ENCODE measurements at regions not wholly inside any gene's neighbourhood (a gene's known extent, or its start where the extent isn't known, plus 50 kb on each side); places are given as distances from the start of the nearest gene placed in this dataset.
A peak's percentile ranks its signal among the peaks of the same experiment; 100 is the strongest.

GRCh38 chr2:120546048-120546864, 189.4 kb upstream of the GLI2 start:
- H3K79me2 ChIP-seq = no peaks in the 10 kb centered on the region
- H3K27me3 ChIP-seq = no peaks in the 10 kb centered on the region
- no peaks in the 10 kb centered on the region for H3K9me2 ChIP-seq (replicated peaks; ENCODE audit: insufficient read depth)
- H3K4me2 ChIP-seq = peak overlapping the region; percentile 25
- H4K20me1 ChIP-seq (ENCODE audit: insufficient read depth, poor library complexity, severe bottlenecking) = no peaks in the 10 kb centered on the region
- H3K27ac ChIP-seq = peak overlapping the region; percentile 85
- DNase-seq (ENCODE audit: low spot score) = peak; percentile 92
- 24% methylated on average over 27 of the region's 27 CpGs for WGBS (ENCODE audit: low lambda C conversion rate, missing lambda C conversion rate)
- H2AFZ ChIP-seq = no peak overlapping the region
- H3K9me3 ChIP-seq (ENCODE audit: low read depth) = no peaks in the 10 kb centered on the region
- H3K36me3 ChIP-seq (replicated peaks; ENCODE audit: insufficient read depth, low read depth) = no peaks in the 10 kb centered on the region
- TF ChIP-seq CTCF (IDR thresholded peaks at IDR 0.05; ENCODE audit: poor library complexity) = no peak
- TF ChIP-seq EZH2phosphoT487 (IDR thresholded peaks at IDR 0.05; ENCODE audit: low read depth, severe bottlenecking, unreplicated experiment) = no peak
- TF ChIP-seq EZH2 (IDR thresholded peaks at IDR 0.05; ENCODE audit: borderline replicate concordance) = no peak
- peaks cover 26% of the 10 kb centered on the region for H3K4me1 ChIP-seq (ENCODE audit: insufficient read depth)
- H3K4me3 ChIP-seq = no peak overlapping the region

GRCh38 chr2:120546865-120547390, 188.7 kb upstream of the GLI2 start:
- no peak for TF ChIP-seq CTCF (IDR thresholded peaks at IDR 0.05; ENCODE audit: poor library complexity)
- TF ChIP-seq EZH2phosphoT487 (IDR thresholded peaks at IDR 0.05; ENCODE audit: low read depth, severe bottlenecking, unreplicated experiment) = no peak
- no peak for TF ChIP-seq EZH2 (IDR thresholded peaks at IDR 0.05; ENCODE audit: borderline replicate concordance)

GRCh38 chr2:120547662-120548061, 188.0 kb upstream of the GLI2 start:
- no peak for DNase-seq (ENCODE audit: low spot score)
- H3K36me3 ChIP-seq (replicated peaks; ENCODE audit: insufficient read depth, low read depth) = no peaks in the 10 kb centered on the region
- no peaks in the 10 kb centered on the region for H3K27me3 ChIP-seq
- H3K27ac ChIP-seq = peak overlapping the region; percentile 85
- H2AFZ ChIP-seq = no peak overlapping the region
- H3K79me2 ChIP-seq = no peaks in the 10 kb centered on the region
- WGBS (ENCODE audit: low lambda C conversion rate, missing lambda C conversion rate) = 93% methylated on average over 1 of the region's 1 CpG
- no peaks in the 10 kb centered on the region for H4K20me1 ChIP-seq (ENCODE audit: insufficient read depth, poor library complexity, severe bottlenecking)
- H3K4me2 ChIP-seq = no peak overlapping the region
- no peaks in the 10 kb centered on the region for H3K9me2 ChIP-seq (replicated peaks; ENCODE audit: insufficient read depth)
- TF ChIP-seq CTCF (IDR thresholded peaks at IDR 0.05; ENCODE audit: poor library complexity) = no peak
- TF ChIP-seq EZH2phosphoT487 (IDR thresholded peaks at IDR 0.05; ENCODE audit: low read depth, severe bottlenecking, unreplicated experiment) = no peak
- TF ChIP-seq EZH2 (IDR thresholded peaks at IDR 0.05; ENCODE audit: borderline replicate concordance) = no peak
- no peak overlapping the region for H3K4me3 ChIP-seq
- H3K4me1 ChIP-seq (ENCODE audit: insufficient read depth) = peaks cover 35% of the 10 kb centered on the region
- no peaks in the 10 kb centered on the region for H3K9me3 ChIP-seq (ENCODE audit: low read depth)

More at GRCh38 chr2:120546865-120547390, 188.7 kb upstream of the GLI2 start:
- Histone ChIP-seq H3K9me2 (replicated peaks; ENCODE audit: insufficient read depth) (no peaks in the 10 kb centered on the region), H4K20me1 (ENCODE audit: insufficient read depth, poor library complexity, severe bottlenecking) (no peaks in the 10 kb centered on the region), H3K9me3 (ENCODE audit: low read depth) (no peaks in the 10 kb centered on the region), H2AFZ (no peak overlapping the region), H3K79me2 (no peaks in the 10 kb centered on the region), H3K4me2 (peak overlapping the region; percentile 25), H3K4me1 (ENCODE audit: insufficient read depth) (peaks cover 32% of the 10 kb centered on the region), H3K27me3 (no peaks in the 10 kb centered on the region), H3K4me3 (no peak overlapping the region), H3K27ac (peak overlapping the region; percentile 85), H3K36me3 (replicated peaks; ENCODE audit: insufficient read depth, low read depth) (no peaks in the 10 kb centered on the region)
- DNase-seq (ENCODE audit: low spot score) = no peak
- WGBS (ENCODE audit: low lambda C conversion rate, missing lambda C conversion rate) = 84% methylated on average over 7 of the region's 7 CpGs

All from hepatocyte (in vitro differentiated cells).